Dermis microvascular lymphatic vessel endothelial cell (primary cell): ENCODE measurements at regions not wholly inside any gene's neighbourhood (a gene's known extent, or its start where the extent isn't known, plus 50 kb on each side); places are given as distances from the start of the nearest gene placed in this dataset.
"Not testable (repeated sequence)": the region's sequence is repeated elsewhere in the genome, so short reads cannot be mapped to it uniquely, and the experiment has no call there.

Source experiments
- DNase-seq, 2 donors: peaks; one replicate each; pipeline versions ENCODE4 v3.0.0 to v3.0.0-alpha.2; 2010; ENCODE audit warnings: low read depth in 2 of 2

DNA sequence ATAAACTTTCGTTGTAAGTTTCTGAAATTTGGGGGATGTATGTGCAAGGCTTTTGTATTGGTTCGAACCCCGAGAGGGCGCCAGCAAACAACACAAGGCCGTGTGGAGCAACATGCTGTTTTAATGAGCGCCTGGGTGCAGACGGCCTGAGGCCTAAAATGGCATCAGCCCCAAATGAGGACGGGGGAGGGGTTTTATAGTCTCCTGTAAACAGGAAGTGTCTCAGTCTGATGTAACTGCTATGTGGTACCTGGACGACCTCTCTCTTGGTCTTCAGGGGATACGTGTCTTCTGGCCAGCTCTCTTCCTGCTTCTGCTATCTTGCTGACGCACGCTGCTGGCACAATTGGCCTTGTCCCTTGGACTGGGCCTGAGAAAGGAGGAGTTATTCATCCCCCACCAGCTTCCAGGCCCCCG is 1348.0 kb downstream of the ADGRL3 start:
- no peak for DNase-seq

DNA sequence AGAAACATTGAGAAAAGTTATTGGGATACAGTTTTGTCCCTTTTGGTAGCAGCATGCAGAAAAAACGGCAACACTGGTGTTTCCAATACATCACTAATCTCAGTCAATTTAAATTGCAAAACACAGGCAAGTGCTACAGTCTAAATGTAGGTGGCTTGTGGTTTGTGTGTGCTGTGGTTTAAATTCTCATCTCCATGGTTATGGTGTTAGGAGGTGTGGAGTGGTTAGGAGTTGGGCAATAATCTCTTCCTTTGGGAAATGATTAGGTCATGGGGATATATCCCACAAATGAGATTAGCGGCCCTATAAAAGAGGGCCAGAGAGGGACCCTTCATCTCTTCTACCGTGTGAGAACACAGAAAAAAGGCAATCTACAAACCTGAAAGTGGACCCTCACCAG is 1344.3 kb downstream of the ADGRL3 start:
- DNase-seq = no peak

DNA sequence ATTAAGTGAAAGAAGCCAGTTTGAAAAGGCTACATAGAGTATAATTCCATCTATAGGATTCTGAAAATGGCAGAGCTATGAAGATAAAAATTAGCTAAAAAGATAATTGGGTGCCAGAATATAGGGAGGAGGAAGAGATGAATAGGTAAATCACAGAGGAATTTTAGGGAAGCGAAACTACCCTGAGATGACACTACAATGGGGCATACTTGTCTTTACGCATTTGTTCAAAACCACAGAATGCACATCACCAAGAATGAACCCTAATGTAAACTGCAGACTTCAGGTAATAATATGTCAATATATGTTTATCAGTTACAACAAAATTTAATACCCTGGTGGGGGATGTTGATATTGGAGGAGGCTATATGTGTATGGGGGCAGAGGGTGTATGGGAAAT is 1342.9 kb downstream of the ADGRL3 start:
- DNase-seq = no peak

DNA sequence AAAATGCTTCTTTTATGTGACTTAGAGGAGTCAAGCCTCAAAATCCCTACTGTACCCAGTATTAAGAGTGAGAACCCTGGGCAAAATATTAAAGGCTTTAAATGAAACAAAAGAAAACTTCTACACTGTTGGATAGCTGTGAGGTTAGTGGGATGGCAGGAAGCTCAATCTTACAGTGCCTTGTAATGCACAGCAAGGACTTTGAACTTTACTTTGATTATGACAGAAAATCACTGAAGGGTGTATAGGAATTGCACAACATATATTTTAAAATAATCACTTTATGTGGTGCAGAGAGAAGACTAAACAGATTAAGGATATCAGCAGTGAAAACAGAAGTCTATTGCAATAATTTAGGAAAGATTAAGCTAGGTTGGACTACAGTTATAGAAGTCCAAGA is 1333.4 kb downstream of the ADGRL3 start:
- no peak for DNase-seq

DNA sequence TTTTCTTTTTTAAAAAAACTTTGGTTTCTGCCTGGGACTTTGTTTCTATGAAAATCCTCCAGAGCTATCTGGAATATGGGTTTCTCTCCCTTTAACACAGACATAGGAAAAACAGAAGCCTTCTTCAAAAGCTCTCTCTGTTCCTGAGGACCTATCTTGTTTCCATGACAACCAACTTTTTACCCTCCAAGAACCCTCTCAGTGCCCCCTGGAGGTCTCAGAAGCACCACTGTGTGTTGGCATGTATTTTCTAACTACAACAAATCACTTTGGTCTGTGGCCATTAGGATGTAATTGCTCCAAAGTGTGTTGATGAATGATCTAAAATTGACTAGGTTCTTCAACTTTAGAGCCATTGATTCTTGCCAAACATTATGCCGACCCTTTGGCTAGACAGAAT is 1331.6 kb downstream of the ADGRL3 start:
- DNase-seq = no peak

DNA sequence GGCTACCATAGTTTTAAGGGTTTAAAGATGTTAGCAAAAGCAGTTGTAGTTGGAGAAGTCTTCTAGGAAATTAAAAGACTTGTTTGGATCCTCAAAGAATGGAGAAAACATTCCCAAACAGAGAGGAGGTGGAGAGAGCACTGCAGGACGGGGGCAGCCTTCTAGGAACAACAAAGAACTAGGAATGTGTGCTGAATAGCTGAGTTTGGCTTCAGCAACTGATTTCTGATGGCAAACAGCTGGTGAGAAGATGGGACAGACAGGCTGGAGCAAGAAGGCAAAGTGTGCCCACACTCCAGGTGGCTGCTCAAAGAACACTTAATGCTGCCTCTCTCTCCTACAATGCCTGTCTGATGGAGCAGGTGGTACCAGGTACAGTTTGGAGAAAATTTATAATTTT is 1331.1 kb downstream of the ADGRL3 start:
- DNase-seq = no peak

DNA sequence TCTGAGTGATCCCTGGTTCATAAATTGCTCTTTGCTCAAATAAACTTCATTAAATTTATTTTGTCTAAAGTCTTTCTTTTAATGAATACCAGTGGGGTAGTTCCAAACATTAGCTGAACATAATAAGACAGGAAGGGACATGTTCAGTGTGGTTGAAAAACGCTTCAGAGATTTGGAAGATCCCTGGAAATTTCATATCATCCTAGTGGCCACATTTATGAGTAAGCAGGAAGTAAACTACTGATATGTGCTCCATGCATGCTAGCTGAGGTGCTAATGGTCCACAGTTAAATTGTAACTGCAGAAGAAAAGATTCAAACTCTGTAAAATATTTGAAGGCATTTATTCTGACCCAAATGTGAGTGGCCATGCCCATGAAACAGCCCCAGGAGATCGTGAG is 1328.7 kb downstream of the ADGRL3 start:
- DNase-seq = no peak

DNA sequence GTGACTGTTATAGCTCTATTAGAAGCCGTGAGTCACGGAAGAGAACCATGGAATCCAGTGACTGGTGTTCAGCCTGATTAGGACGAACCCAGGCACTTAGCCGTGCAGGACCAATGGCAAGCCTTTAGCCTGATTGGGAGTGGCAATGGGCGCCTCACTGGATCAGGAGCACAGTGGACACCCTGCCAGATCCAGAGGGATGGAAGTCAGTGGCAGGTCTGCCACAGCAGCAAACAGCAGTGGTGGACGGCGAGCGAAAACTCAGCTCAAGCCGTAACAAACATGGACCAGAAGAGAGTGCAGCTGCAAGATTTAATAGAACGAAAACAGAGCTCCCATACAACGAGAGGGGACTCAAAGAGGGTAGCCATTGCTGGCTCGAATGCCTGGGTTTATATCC is 1326.5 kb downstream of the ADGRL3 start:
- no peak for DNase-seq

DNA sequence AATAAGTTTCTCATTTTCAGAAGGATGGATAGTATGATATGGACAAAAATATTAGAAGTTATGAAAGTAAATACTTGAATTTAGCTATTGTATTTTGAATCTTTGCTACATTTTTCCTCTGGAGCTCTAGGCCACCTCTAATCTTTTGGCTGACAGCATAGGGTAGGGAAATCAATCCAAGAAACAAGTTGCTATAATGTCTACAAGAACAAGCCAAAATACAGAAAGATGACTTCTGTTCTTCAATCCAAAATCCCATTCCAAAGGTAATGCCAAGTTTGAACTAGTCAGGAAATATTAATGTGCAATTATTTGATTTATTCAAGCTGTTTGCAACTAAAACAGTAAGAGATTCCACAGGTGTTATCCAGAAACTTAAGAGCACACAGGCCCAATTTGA is 1323.1 kb downstream of the ADGRL3 start:
- no peak for DNase-seq

DNA sequence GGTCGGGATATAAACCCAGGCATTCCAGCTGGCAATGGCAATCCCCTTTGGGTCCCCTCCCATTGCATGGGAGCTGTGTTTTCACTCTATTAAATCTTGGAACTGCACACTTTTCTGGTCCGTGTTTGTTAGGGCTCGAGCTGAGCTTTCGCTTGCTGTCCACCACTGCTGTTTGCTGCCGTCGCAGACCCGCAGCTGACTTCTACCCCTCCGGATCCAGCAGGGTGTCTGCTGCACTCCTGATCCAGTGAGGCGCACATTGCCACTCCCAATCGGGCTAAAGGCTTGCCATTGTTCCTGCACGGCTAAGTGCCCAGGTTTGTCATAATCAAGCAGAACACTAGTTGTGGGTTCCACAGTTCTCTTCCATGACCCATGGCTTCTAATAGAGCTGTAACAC is 1322.1 kb downstream of the ADGRL3 start:
- DNase-seq = no peak

DNA sequence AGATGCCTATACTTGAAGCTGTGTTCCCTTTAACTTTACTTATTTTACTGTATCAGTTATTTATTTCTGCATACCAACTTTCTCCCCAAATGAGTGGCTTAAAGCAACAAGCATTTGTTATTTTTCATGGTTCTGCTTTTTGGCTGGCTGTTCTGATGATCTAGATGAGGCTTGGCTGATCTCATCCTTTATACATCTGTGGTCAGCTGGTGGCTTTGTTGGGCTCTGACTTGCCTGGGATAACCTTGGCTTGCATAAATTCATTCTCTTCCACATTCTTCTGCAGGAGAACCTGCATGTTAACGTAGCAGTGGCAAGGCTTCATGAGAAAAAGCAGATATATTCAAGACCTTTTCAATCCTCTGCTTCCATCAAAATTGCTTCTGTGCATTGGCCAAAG is 1317.6 kb downstream of the ADGRL3 start:
- DNase-seq = no peak

DNA sequence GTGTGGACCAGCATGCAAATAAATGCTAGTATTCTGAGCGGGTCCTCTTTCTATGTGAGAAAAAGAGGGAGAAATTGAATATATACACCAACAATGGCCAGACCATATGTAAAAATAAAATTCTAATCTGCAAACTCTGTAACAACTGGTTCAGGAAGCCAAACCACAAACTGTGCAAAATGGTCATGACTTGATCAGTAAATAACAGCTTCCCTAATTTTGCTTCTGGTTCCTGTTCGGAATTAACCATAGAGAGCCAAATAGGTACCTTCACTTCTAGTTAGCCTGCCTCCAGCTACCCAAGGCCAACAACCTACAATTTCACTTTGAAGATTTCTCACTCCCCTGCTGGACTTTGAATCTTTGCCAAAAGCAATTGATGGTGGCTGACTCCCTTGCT is 1313.2 kb downstream of the ADGRL3 start:
- no peak for DNase-seq

DNA sequence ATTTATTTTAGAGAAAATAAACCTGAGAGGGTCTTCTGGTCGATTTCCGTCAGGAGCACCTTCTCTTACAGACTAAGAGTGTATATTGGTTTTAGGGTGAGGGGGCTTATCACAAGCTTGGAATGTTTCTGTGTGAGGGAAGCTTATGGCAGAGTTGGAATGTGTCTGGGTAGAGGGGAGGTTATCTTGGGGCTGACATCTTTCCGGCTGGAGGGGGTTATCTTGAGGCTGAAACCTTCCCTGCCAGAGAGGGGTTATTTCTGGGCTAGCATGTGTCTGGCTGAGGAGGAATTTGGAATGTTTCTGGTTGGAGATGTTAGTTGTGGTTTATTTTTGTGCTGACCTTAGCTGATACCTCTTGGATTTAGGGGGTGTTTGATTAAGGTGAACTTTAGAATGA is 1312.1 kb downstream of the ADGRL3 start:
- DNase-seq = no peak

DNA sequence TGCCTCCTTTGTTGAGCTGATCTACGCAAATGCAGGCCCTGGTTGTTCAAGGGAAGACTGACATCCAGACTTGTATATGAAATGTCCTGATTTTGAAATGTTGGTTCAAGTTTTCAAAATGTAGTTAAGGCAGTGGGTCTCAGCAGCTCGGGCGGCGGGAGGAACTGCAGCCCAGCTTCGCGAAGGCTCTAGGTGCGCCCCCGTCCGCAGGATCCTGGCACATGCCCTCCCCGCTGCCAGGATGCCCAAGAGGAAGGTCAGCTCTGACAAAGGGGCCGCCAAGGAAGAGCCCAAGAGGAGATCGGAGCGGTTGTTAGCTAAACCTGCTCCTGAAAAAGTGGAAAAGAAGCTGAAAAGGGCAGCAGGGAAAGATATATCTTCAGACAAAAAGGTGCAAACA is 1310.1 kb downstream of the ADGRL3 start:
- DNase-seq = no peak

DNA sequence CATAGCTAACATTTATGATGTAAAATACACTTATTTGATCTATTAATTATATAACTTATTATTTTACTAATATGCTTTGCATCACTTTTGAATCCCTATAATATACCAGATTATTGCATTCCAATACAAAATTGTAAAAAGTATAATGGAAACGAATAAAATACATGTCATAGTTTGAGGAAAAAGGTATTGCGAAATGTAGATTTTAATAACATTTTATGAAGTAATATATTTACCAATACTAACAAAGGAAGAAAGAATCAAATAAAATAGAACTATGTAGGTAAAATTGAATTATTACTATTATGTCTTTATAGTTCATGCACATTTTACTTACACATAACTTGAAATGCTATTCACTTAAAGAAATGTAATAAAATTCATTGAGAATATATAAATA is 1300.2 kb downstream of the ADGRL3 start:
- DNase-seq = no peak

DNA sequence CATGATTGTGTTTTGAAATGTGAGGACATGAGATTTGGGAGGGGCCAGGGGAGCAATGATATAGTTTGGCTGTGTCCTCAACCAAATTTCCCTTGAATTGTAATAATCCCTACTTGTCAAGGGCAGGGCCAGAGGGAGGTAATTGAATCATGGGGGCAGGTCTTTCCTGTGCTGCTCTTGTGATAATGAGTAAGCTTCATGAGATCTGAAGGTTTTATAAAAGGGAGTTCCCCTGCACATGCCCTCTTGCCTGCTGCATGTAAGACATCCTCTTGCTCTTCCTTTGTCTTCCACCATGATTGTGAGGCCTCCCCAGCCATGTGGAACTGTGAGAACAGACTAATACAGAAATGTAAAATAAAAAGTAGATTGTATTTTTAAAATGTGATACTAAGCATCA is 1294.9 kb downstream of the ADGRL3 start:
- DNase-seq = no peak

DNA sequence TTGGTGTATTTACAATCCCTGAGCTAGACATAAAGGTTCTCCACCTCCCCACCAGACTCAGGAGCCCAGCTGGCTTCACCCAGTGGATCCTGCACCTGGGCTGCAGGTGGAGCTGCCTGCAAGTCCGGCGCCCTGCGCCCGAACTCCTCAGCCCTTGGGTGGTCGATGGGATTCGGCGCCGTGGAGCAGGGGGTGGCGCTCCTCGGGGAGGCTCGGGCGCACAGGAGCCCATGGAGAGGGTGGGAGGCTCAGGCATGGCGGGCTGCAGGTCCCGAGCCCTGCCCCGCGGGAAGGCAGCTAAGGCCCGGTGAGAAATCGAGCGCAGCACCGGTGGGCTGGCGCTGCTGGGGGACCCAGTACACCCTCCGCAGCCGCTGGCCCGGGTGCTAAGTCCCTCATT is 1291.6 kb downstream of the ADGRL3 start:
- DNase-seq = not testable (repeated sequence)

DNA sequence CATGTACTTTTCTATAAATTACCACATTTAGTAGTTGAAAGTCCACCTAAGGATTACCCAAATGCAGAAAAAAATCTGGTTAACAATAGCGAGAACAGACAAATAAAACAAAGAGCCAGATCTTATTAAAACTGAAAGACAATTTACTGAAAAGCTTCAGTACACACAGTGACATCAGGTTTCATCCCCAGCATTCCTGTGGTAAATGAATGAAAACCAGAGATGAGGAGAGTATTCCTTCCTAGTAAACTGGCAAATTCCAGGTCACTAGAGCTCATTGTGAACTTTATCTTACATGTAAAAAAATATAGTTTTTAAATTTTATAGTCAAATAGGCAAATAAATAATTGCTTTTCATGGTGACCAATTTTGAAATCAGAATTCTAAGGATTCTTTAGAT is 1290.5 kb downstream of the ADGRL3 start:
- no peak for DNase-seq

DNA sequence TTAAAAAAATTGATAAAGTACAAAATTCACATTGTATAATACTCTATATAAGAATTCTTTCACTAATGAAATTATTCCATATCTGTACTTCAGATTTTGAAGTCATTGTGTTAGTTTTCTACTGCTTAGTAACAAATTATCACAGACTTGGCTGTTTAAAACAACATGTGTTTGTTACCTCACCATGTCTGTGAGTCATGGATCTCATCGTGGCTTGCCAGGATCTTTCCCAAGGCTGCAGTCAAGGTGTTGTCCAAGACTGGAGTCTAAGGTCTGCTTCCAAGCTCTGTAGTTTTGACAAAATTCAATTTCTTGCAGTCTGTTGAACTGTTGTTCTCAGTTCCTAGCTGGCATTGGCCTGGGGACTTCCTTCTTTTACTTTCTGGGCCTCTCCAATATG is 1286.9 kb downstream of the ADGRL3 start:
- DNase-seq = no peak

DNA sequence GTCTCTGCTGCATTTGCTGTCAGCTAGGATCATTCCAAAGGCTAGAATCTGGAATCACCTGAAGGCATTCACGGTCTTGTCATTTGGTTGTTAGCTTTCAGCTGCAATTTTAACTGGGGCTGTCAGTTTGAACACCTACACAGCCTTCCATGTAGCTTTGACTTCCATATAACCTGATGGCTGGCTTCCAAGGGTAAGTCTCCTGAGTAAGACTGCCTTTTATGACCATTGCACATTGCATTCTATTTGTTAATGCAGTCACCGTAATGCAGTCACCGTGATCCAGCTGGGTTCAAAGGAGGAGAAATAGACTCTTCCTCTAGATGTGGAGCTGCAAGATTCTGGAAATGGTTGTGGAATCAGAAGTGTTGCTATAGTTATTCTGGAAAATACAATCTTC is 1284.2 kb downstream of the ADGRL3 start:
- DNase-seq = no peak

DNA sequence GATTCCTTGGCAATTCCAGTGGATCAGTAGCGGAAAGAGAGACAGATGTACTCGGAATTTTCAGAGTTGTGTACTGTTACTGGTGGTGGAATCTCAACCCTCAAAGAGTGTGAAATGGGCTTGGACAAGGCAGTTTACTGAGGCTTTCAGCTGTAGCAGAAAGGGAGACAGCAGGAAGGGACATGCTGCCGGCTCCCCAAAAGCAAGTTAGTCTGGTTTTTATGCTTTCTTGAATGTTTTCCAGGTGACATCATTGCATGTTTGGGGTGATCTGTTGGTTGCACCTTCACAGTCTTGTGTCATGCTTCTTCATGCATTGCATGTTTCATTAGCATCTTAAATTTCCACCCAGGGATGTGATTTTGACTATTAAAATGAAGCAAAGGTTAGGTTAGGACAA is 1282.2 kb downstream of the ADGRL3 start:
- DNase-seq = no peak

DNA sequence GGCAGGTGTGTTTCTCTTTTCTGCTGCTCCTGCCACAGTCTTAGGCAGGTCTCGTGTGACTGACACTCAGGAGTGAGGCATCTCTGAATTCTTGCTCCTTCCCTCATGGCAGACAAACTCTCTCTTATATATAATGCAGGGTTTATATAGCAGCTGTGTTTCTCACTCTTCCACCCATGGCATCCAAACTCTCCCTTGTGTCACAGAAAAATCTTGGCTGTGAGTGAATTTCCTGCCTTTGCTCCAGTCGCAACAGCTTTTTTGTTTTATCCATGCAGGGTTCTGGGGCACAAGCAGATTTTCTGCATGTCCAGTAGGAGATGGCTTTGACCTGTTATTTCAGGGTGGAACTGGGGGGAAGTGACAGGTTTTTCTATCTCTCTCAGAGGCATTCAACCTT is 1275.5 kb downstream of the ADGRL3 start:
- DNase-seq = no peak

DNA sequence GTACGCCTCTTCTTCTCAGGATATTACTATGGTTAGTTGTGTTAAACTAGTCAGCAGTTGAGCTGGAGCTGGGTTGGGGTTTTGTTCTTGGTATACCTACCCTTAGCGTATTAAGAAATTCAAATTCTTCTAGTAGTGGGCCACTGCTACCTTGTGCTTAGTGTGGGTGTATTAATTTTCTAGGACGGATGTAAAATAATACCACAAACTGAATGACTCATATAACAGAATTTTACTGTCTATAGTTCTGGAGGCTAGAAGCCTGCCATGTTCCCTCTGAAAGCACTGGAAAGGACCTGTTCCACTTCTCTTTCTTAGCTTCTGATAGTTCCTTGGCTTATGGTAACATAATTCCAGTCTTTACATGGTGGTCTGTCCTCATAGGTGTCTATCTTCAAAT is 1274.7 kb downstream of the ADGRL3 start:
- DNase-seq = no peak

DNA sequence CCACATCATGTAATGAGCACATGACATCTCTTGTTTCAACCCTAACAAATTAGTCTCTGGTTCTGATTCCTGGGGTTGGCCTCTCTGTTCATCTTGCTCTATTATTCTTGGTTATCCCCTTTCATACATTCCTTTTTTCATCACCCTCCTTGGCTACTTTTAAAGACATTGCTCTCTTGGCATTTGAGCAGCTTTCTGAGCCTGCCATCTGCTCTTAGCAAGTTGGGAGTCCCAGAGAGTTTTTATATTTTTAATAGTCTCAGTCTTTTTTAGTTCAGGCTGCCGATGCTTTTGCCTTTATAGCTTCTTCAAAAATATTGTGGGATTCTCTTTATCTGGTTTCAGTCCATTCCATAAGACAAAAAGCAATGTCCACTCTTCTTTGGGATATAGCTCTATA is 1270.9 kb downstream of the ADGRL3 start:
- DNase-seq = no peak

DNA sequence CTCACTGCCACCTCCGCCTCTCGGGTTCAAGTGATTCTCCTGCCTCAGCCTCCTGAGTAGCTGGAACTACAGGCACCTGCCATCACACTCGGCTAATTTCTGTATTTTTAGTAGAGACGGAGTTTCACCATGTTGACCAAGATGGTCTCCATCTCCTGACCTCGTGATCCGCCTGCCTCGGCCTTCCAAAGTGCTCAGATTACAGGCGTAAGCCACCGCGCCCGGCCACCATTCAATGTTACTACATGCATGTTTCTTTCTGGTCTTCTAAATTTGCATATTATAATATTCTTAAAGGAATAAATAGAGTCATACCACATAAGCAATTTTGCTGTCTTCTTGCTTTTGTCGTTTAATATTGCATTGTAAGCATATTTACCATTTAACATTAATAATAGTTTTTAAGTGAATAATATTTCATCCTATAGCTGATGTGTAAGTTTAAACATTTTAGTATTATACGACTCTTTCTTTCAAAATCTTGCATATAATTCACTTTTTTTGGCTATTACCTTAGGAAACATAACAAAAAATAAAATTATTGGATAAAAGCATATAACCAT is 1270.4 kb downstream of the ADGRL3 start:
- DNase-seq = no peak
